GM23248 (cell line): ENCODE measurements at regions not wholly inside any gene's neighbourhood (a gene's known extent, or its start where the extent isn't known, plus 50 kb on each side); places are given as distances from the start of the nearest gene placed in this dataset.

Experiments
- EZH2 ChIP-seq: fragments of 200-600 bp; sonication (generic); IDR thresholded peaks from 2 replicates; pipeline ENCODE4 v1.6.1; 2018; ENCODE audit warnings: antibody characterized with exemption, mild to moderate bottlenecking; ENCODE audit not compliant: insufficient read depth, poor library complexity, severe bottlenecking
- EZH2phosphoT487 ChIP-seq: fragments of 200-600 bp; sonication (generic); IDR thresholded peaks from 2 replicates; pipeline ENCODE4 v1.6.1; 2018; ENCODE audit warnings: antibody characterized with exemption, moderate library complexity, mild to moderate bottlenecking, low read depth; ENCODE audit not compliant: insufficient read depth

DNA sequence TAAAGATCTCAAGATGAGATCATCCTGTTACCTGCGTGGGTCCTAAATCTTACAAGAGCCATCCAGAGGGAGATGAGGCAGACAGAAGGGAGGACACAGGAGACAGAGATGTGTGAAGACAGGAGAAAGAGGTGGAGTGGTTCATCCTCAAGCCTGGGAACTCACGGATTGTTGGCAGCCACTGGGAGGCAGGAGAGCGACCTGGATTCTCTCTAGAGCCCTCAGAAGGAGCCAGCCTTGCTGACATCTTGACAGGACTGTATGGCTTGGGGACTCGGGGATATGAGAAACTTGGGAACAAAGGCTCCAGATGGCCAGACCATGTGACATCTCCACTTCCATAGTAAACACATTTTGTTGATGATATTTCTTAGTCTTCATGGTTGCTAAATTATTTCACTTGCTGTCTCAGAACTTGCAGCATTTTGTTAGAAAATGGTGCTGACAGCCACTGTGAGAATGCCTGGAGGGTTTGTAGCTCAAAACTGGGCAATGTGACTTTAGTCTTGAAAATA is 57.8 kb upstream of the MC2R start:
- TF ChIP-seq EZH2, result no peak
- no peak for TF ChIP-seq EZH2phosphoT487
